Urinary bladder (tissue), 3 donors: ENCODE measurements at regions not wholly inside any gene's neighbourhood (a gene's known extent, or its start where the extent isn't known, plus 50 kb on each side); places are given as distances from the start of the nearest gene placed in this dataset.

Experiments
- DNase-seq: peaks from one replicate; pipeline ENCODE4 v3.0.0-alpha.2; 2015; ENCODE audit errors: extremely low spot score
- H3K27ac ChIP-seq: one replicate; pipeline ENCODE4 v1.5.1; 2013; ENCODE audit warnings: low read depth, mild to moderate bottlenecking, moderate library complexity
- H3K36me3 ChIP-seq: one replicate; pipeline ENCODE4 v1.6.1; 2013; ENCODE audit warnings: mild to moderate bottlenecking, moderate library complexity; ENCODE audit not compliant: insufficient read depth
- H3K4me1 ChIP-seq: one replicate; pipeline ENCODE4 v1.6.1; 2013; ENCODE audit warnings: mild to moderate bottlenecking, moderate library complexity; ENCODE audit not compliant: insufficient read depth
- H3K4me3 ChIP-seq: one replicate; pipeline ENCODE4 v1.5.1; 2013; ENCODE audit warnings: low read depth, low read length
- WGBS: extraction: QIAGEN DNeasy Blood & Tissue Kit; methylation state at CpG from one replicate; pipeline ENCODE4 v1.1.7; 2013; 5-methylcytosine and 5-hydroxymethylcytosine counted together
- donor health status: healthy with polysubstance abuse.
- donor health status: healthy.

DNA sequence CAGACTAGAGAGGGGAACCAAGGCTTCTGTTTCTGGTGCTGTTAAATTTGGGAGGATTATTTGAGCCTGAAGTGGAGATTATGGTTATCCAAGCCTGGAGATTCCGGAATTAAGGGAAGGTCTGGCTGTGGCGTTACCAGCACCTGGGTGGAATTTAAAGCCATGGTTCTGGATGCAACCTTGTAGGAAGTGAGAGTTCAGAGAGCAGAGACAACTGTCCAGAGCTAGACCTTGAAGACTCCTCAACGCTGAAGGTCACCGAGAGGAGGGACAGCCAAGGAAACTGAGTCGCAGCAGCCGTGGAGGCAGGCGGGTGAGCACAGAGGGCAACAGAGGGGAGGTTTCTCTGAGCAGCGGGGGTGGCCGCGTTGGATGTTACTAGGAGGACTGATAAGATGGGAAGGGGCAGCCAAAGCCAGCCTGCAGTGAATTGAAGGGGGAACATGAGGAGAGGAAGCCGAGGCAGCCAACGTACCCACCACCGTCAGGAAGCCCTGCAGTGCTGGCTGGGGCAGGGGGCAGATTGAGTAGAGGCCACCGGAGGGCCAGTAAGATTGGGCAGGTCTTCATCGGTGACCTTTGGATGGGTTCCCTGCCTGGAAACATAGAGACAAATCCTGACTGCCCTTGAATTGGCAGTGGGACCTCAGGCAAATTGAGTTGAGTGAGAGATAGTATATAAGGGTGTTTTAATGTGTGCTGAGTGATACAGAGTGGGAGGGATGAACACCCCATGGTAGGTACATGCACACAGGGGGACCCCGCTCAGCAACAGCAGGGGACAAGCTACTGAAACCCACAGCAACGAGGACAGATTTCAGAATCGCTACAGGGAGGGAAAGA lies 90.3 kb downstream of the SNX5 start:
- no peak overlapping the region for H3K4me3 ChIP-seq
- no peak overlapping the region for H3K27ac ChIP-seq
- 88% methylated on average over 18 of the region's 18 CpGs for WGBS
- DNase-seq: no peak
- no peaks in the 10 kb centered on the region for H3K36me3 ChIP-seq
- no peaks in the 10 kb centered on the region for H3K4me1 ChIP-seq

DNA sequence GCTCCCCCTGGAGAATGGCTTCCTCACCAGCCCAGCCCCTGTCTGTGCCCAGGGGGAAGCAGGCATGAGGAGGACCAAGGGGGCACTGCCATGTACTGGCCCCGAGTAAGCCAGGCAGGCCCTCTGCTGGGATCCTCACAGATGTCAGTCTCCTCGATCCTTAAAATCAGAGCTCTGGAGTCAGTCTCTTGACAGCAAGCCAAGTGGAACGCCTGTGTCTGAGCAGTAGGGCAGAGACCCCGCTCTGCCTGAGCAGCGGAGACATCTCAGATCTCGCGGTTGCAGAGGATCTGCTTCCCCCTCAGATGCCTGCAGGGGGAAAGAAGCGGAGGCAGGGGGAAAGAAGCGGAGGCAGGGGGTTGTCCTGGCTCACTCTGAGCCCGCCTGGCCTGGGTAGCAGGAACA lies 92.6 kb downstream of the SNX5 start:
- H3K4me1 ChIP-seq: no peaks in the 10 kb centered on the region
- H3K27ac ChIP-seq: no peak overlapping the region
- 25% methylated on average over 10 of the region's 10 CpGs for WGBS
- no peak for DNase-seq
- H3K4me3 ChIP-seq: no peak overlapping the region
- no peaks in the 10 kb centered on the region for H3K36me3 ChIP-seq

DNA sequence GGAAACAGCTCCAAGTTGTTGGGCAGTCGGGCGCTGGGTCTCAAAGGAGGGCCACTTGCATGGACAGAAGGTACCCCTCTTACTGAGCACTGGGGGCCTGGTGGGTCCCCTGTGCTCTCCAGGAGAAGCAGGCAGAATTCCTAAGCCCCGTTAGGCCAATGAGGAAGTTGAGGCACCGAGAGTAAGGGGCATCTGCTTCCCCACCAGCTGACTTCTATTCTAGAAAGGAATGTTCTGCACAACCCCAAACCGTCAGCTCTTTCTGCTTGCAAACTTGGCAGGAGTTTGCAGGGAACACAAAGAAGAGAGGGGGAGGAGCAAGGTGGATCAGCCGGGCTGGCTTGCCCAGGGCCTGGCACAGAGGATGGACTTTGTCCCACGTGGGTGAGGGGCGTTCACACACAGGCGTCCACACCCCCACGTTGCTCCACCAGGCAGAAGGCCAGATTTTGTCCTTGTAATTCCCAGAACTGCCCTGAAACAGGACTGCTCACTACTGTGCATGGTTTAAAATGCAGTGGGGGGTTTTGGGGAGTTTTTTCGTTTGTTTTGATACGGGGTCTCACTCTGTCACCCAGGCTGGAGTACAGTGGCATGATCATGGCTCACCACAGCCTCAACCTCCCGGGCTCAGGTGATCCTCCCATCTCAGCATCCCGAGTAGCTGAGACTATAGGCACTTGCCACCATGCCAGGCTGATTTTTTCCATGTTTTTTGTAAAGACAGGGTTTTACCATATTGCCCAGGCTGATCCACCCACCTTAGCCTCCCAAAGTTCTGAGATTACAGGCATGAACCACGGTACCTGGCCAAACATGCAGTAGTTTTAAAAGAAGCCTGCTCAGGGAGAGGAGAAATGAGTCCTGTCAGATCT lies 93.3 kb downstream of the SNX5 start:
- WGBS: 27% methylated on average over 15 of the region's 15 CpGs
- H3K4me3 ChIP-seq: no peak overlapping the region

DNA sequence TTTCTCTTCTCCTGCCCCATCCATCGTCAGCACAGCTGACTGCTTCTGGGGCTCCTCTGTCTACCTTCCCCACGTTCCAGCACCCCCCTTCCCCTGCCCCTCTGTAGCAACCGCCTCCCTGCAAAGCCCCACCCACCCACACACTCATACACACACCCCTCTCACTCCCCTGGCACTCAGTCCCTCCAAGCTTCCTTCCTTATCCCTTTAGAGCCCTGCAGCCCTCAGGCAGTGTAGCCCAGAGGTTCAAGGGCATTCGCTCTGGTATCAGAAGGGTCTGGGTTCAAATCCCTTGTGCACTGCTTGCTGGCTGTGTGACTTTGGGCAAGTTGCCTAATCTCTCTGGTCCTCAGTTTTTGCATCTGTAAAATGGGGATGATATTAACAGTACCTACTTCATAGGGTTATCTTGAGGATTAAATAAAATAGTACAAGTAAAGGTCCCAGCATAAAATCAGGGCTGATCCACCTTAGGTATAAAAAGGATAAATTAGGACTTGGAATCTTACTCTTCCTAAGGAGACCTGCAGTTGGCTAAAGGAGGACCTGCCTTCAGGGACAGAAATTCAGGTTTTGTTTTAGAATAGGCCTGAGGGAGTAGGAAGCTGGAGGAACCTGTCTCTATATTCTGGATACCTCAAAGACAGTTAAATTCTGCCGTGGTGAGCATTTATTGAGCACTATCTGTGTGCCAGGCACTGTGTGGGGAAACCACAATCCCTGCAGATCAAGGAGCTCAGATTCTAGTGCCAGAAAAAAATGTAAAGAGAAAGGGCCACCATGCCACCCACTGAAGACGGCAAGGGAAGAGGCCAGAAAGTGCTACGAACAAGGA lies 94.1 kb downstream of the SNX5 start:
- no peaks in the 10 kb centered on the region for H3K4me1 ChIP-seq
- H3K36me3 ChIP-seq: no peaks in the 10 kb centered on the region
- peak overlapping the region; percentile 25 for H3K27ac ChIP-seq
- WGBS: 24% methylated on average over 7 of the region's 7 CpGs
- H3K4me3 ChIP-seq: no peak overlapping the region
- DNase-seq: no peak

More for the DNA sequence above, 93.3 kb downstream of the SNX5 start:
- peak; percentile 67 for DNase-seq
- Histone ChIP-seq H3K36me3 (no peaks in the 10 kb centered on the region), H3K4me1 (no peaks in the 10 kb centered on the region), H3K27ac (no peak overlapping the region)

DNA sequence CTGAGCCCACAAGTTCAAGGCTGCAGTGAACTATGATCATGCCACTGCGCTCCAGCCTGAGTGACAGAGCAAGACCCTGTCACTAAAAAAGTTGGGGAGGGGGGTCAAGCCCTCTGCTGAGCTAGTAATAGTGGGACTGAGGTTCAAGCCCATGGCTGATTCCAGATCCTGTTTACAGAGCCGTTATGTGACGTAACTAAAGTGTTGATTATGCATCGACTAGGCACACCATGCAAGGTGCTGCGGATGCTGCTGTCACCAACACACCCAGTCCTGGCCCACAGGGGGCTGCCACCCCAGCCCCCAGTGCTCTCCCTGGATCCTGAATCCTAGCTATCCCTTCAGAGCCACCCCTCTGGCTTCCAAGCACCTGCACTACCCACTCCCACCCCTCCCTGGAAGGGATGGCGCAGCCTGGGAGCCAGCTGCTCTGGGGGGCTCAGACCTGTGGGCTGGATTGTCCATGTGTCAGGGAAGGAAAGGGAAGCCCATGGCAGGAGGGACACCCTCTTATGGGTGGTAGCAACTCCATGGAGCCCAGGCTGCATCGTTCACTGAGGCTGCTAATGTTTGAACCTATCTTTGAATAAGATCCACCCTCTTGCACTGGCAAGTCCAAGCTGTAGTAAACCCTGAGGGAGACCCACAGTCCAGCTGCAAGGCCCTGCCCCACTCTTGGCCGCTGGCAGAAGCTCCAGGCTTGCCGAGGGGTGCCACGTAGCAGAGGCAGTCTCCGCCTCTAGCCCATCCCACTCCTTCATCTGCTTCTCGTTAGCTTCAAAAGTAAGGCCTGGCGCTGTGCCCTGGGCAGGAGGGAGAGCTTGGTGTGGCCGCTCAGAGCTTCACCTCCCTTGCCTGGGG lies 95.0 kb downstream of the SNX5 start:
- 35% methylated on average over 14 of the region's 14 CpGs for WGBS
- H3K36me3 ChIP-seq: no peaks in the 10 kb centered on the region
- H3K4me3 ChIP-seq: no peak overlapping the region
- H3K4me1 ChIP-seq: no peaks in the 10 kb centered on the region
- DNase-seq: peak; percentile 85
- H3K27ac ChIP-seq: peak overlapping the region; percentile 25

DNA sequence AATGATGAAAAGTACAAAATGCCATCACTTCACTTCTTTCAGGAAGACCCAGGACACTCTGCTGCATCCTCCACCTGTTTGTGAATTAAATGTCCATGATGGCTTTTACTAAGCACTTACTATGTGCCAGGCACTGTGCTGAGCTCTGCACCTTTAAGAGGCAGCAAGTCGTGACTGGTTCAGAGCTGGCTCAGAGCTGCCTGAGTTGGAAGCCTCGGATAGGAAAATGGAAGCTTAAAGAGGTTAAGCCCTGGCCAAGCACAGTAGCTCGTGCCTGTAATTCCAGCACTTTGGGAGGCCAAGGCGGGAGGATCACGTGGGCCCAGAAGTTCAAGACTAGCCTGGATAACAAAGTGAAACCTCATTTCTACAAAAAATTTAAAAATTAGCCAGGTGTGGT lies 95.6 kb downstream of the SNX5 start:
- Histone ChIP-seq H3K27ac (no peak overlapping the region), H3K4me1 (no peaks in the 10 kb centered on the region), H3K4me3 (no peak overlapping the region), H3K36me3 (no peaks in the 10 kb centered on the region)
- DNase-seq: no peak
- WGBS: 32% methylated on average over 5 of the region's 5 CpGs

DNA sequence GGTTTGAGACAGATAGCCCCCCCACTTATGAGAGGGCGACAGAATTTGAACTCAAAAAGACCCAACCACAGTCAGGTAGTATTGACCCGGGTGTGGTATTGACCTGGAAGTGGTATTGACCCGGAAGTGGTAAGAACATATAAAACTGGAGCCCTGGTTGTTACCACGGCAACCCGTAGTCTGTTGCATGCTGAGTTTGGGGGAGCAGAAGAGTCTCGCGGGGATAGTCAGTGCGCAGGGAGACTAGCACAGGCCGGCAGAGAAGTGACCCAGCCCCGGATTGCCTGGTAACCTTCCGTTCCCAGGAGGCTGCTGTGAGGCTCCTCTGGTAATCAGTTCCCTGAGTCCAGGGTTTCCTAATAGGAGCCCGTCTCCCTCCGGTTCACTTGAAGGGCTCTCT lies 96.2 kb downstream of the SNX5 start:
- H3K36me3 ChIP-seq: no peaks in the 10 kb centered on the region
- DNase-seq: no peak
- 73% methylated on average over 13 of the region's 13 CpGs for WGBS
- H3K4me1 ChIP-seq: no peaks in the 10 kb centered on the region
- H3K27ac ChIP-seq: no peak overlapping the region
- H3K4me3 ChIP-seq: no peak overlapping the region

DNA sequence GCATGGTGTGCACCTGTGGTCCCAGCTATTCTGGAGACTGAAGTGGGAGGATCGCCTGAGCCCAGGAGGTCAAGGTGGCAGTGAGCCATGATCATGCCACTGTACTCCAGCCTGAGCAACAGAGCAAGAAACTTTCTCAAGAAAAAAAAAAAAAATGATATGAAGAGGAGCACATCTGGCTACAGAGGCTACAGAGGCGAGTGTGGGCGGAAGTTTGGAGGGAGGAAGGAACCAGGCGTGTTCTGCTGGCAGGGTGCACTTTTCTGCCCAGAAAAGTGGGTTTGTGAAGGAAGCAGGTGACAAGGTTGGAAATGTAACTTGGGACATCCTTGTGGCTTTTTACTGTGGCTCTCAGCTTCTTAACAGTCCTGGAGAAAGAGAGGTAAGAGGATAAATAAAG lies 96.7 kb downstream of the SNX5 start:
- no peak for DNase-seq
- WGBS: 81% methylated on average over 4 of the region's 4 CpGs
- Histone ChIP-seq H3K4me1 (no peaks in the 10 kb centered on the region), H3K36me3 (no peaks in the 10 kb centered on the region), H3K27ac (no peak overlapping the region), H3K4me3 (no peak overlapping the region)

DNA sequence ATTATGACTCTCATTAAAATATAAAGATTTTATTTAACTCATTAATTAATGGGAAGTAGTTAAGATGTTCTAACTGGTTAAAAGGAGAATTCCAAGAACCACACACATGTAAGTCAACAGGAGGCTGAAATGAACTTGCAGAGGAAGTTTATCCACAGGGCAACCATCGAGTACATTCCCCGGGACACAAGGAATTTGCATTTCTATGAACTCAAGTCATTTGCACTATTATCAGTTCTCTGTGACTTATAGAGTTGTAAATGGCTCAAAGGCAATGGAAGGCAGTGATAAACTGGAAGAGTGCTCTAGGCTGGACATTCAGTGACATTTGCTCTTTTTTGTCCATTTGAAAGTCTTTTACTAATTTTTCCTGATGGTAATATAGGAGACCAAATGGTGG lies 97.4 kb downstream of the SNX5 start:
- H3K4me3 ChIP-seq: no peak overlapping the region
- no peak for DNase-seq
- 43% methylated on average over 2 of the region's 2 CpGs for WGBS
- no peak overlapping the region for H3K27ac ChIP-seq
- no peaks in the 10 kb centered on the region for H3K4me1 ChIP-seq
- no peaks in the 10 kb centered on the region for H3K36me3 ChIP-seq

DNA sequence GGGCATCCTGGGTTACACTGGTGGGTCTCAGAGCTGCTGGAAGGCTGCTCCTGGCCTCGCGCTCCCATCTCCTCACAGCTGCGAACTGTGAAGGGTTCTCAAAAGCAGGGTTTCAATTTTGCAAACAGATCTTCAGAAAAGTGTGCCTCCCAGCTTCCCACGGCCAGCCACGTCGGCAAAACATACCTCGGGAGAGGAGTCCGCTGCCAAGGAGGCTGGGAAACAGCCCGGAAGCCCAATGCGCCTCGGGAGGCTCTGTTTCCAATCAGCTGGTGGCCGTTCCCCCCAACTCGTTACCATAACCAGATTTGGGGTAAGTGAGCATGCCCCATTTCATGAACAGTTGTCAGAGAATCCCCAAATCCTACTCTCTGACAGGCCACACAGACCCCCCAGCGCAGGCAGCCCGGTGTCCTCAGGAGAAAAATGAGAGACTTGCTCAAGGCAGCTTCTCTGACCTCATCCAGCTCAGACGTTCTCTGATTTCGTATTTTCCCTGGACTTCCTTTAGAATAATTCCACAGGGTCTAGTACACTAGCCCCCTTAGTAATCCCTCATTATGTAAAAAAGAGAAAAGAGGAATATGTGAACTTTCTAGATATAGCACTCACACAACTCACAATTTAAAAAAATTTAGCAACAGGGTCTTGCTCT lies 98.4 kb downstream of the SNX5 start:
- H3K4me1 ChIP-seq: no peaks in the 10 kb centered on the region
- H3K27ac ChIP-seq: no peak overlapping the region
- no peaks in the 10 kb centered on the region for H3K36me3 ChIP-seq
- DNase-seq: no peak
- no peak overlapping the region for H3K4me3 ChIP-seq
- 44% methylated on average over 17 of the region's 17 CpGs for WGBS

DNA sequence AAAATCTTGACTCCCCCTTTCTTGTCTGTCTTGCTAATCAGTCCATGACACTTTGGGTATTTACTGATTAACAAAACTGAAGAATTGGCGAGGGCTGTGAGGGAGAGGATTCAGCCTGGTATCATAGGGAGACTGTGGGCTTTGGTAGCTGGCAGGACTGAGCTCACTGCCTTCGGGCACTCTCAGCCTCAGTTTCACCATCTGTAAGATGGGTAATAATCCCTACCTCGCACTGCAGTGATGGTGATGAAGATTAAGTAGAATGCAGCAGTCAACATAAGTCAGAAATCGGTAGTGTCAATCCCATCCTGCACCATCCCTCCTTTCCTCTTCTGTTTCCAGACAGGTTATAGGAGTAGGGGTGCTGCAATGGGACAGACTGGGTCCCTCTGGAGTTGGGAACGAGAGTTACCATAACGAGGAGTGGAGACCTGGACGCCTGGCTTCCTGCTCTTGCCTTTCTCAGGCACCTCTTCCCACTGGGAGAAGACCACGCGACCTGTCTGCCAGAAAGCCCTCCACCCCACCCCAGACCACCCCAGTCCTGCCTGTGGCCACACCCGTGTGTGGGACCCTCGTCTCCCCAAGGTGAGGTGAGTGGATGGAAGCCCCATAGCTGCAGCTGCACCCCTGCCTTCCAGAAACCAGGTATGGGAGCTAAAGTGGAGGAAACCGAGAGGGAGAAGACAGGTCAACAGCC lies 99.1 kb downstream of the SNX5 start:
- WGBS: 83% methylated on average over 12 of the region's 12 CpGs
- no peak for DNase-seq
- Histone ChIP-seq H3K27ac (no peak overlapping the region), H3K36me3 (no peaks in the 10 kb centered on the region), H3K4me1 (no peaks in the 10 kb centered on the region), H3K4me3 (no peak overlapping the region)

DNA sequence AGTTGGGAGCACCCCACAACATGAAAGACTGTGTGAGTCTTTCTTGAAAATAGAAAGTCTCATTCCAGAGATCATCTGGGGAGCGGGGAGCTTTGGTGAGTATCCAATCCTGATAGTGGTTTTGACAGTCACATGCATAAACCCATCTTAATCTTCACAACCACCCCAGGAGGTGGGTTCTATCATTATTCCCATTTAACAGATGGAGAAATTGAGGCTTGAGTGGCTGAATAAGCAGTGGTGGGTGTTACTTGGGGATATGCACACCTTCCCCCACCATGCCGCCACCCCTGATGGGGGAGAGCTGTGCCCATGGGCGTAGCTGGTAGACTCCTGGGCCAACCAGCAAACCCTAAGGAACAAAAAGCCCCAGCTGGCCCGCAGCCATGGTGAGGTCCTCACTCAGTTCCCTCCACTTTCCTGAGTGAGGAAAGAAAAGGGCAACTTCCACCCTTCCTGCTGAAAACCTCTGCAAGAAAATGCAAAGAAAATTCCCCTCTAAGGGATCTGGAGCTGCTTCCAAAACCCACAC lies 99.8 kb downstream of the SNX5 start:
- H3K27ac ChIP-seq: no peak overlapping the region
- no peaks in the 10 kb centered on the region for H3K36me3 ChIP-seq
- DNase-seq: no peak
- WGBS: 89% methylated on average over 4 of the region's 4 CpGs
- no peaks in the 10 kb centered on the region for H3K4me1 ChIP-seq
- H3K4me3 ChIP-seq: no peak overlapping the region
